Esophagus muscularis mucosa (tissue), 4 donors: ENCODE measurements at regions not wholly inside any gene's neighbourhood (a gene's known extent, or its start where the extent isn't known, plus 50 kb on each side); places are given as distances from the start of the nearest gene placed in this dataset.

Experiments
- DNase-seq: peaks from one replicate; pipeline ENCODE4 v3.0.0-alpha.2; 2017; ENCODE audit errors: extremely low spot score
- H3K27ac ChIP-seq, 4 donors: fragments of 200-600 bp; sonication (generic); replicated peaks in 1 of 4; 1 replicate in 3 of 4; 2 replicates in 1 of 4; pipeline ENCODE4 v1.5.1; 2016 to 2019; ENCODE audit warnings: mild to moderate bottlenecking in 1 of 4
- H3K27me3 ChIP-seq, 4 donors: fragments of 200-600 bp; sonication (generic); one replicate each; pipeline versions ENCODE4 v1.5.1 to v1.6.0; 2016 to 2019
- H3K36me3 ChIP-seq, 4 donors: fragments of 200-600 bp; sonication (generic); one replicate each; pipeline ENCODE4 v1.5.1; 2016 to 2019
- H3K4me1 ChIP-seq, 4 donors: fragments of 200-600 bp; sonication (generic); one replicate each; pipeline ENCODE4 v1.5.1; 2016 to 2019
- H3K4me3 ChIP-seq, 4 donors: fragments of 200-600 bp; sonication (generic); 1 replicate in 2 of 4; 2 replicates in 2 of 4; pipeline ENCODE4 v1.5.1; 2016 to 2019; ENCODE audit warnings: mild to moderate bottlenecking in 4 of 4, moderate library complexity in 1 of 4
- H3K9me3 ChIP-seq, 4 donors: fragments of 200-600 bp; sonication (generic); 1 replicate in 3 of 4; 2 replicates in 1 of 4; pipeline ENCODE4 v1.5.1; 2016 to 2019
- CTCF ChIP-seq, 3 experiments: fragments of 200-600 bp in 2 of 3; fragments of 450-650 bp in 1 of 3; sonication (generic) in 2 of 3; IDR thresholded peaks; one replicate each; pipeline ENCODE4 v1.5.1; 2017 to 2019; ENCODE audit warnings: antibody characterized with exemption in 3 of 3, mild to moderate bottlenecking in 2 of 3, moderate library complexity in 1 of 3
- EP300 ChIP-seq: sonication (generic); formaldehyde crosslinking; IDR thresholded peaks from one replicate; pipeline ENCODE4 v1.6.1; 2017; ENCODE audit warnings: antibody characterized with exemption
- POLR2A ChIP-seq: fragments of 450-650 bp; IDR thresholded peaks from one replicate; pipeline ENCODE4 v1.6.1; 2017; ENCODE audit warnings: antibody characterized with exemption, moderate library complexity, mild to moderate bottlenecking, low read depth
- POLR2AphosphoS5 ChIP-seq, 2 donors: sonication (generic); formaldehyde crosslinking; IDR thresholded peaks; one replicate each; pipeline ENCODE4 v1.6.1; 2017; ENCODE audit warnings: antibody characterized with exemption in 2 of 2
- WGBS: methylation state at CpG from one replicate; pipeline ENCODE4 v1.1.5; 2018; 5-methylcytosine and 5-hydroxymethylcytosine counted together
- intact Hi-C: fragments of 100-400 bp; cut with DNase I; formaldehyde crosslinking; loops from one replicate; pipeline ENCODE4 v1.15.1; 2023

DNA sequence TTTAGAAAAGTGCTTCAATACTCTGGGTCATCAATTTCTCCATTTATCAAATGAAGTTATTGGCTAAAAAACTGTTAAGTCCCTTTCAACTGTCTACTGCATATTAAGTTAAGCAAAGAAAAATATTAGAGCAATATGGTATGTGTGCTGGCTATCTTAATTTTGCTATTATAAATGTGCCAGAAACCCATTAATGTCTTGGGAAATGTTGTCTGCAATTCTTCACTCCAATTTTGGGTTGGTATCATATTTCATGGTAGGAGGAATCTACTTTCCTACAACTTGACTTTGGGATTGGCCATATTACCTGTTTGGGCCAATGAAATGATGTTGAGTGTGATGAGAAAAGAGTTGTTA, 1063.9 kb downstream of the PLA2G4A start:
- no peak for DNase-seq
- Histone ChIP-seq H3K4me3 (no peak overlapping the region), H3K36me3 (no peaks in the 10 kb centered on the region), H3K27me3 (no peaks in the 10 kb centered on the region), H3K4me1 (no peaks in the 10 kb centered on the region), H3K27ac (no peak overlapping the region), H3K9me3 (no peaks in the 10 kb centered on the region)
- TF ChIP-seq CTCF (IDR thresholded peaks at IDR 0.05) (no peak), POLR2A (no peak), EP300 (no peak), POLR2AphosphoS5 (IDR thresholded peaks at IDR 0.05) (no peak)
- intact Hi-C loops = no loop called here

DNA sequence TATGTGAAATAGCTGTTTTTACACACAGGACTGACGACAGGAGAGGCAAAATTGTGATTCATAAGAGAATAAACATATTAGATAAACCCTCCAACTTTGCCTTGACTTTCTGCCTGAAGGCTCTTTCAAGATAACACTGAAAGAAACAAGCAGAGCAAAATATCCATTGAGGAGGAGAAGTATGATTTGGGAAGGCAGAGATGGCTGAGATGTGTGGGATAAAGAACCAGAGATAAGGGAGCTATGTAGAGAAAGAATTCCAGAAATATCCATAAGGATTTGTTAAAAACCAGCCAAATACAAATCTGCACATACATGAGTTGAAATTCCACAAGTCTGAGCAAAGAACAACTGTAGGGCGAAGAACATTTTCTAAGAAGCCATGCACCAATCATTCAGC, 1064.7 kb downstream of the PLA2G4A start:
- intact Hi-C loops = no loop called here
- 75% methylated on average over 2 of the region's 2 CpGs for WGBS
- H3K27me3 ChIP-seq = no peaks in the 10 kb centered on the region
- TF ChIP-seq EP300 (no peak), POLR2A (no peak), CTCF (IDR thresholded peaks at IDR 0.05) (no peak), POLR2AphosphoS5 (IDR thresholded peaks at IDR 0.05) (no peak)
- H3K27ac ChIP-seq = no peak overlapping the region
- no peak overlapping the region for H3K4me3 ChIP-seq
- H3K9me3 ChIP-seq = no peaks in the 10 kb centered on the region
- no peaks in the 10 kb centered on the region for H3K36me3 ChIP-seq
- H3K4me1 ChIP-seq = no peaks in the 10 kb centered on the region
- no peak for DNase-seq

DNA sequence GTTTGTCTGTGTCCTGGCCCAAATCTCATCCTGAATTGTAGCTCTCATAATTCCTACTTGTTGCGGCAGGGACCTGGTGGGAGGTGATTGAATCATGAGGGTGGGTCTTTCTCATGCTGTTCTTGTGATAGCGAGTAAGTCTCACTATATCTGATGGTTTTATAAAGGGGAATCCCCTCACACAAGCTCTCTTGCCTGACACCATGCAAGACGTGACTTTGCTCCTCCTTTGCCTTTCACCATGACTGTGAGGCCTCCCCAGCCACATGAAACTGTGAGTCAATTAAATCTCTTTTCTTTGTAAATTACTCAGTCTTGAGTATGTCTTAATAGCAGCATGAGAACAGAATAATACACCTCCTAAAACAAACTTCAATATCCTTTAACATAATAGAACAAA, 1065.6 kb downstream of the PLA2G4A start:
- no peak for DNase-seq
- Histone ChIP-seq H3K27me3 (no peaks in the 10 kb centered on the region), H3K36me3 (no peaks in the 10 kb centered on the region), H3K27ac (no peak overlapping the region), H3K9me3 (no peaks in the 10 kb centered on the region), H3K4me1 (no peaks in the 10 kb centered on the region), H3K4me3 (no peak overlapping the region)
- TF ChIP-seq POLR2A = no peak
- no peak for TF ChIP-seq EP300
- no peak for TF ChIP-seq POLR2AphosphoS5 (IDR thresholded peaks at IDR 0.05)
- no peak for TF ChIP-seq CTCF (IDR thresholded peaks at IDR 0.05)
- WGBS = 98% methylated on average over 3 of the region's 3 CpGs
- intact Hi-C loops = no loop called here

DNA sequence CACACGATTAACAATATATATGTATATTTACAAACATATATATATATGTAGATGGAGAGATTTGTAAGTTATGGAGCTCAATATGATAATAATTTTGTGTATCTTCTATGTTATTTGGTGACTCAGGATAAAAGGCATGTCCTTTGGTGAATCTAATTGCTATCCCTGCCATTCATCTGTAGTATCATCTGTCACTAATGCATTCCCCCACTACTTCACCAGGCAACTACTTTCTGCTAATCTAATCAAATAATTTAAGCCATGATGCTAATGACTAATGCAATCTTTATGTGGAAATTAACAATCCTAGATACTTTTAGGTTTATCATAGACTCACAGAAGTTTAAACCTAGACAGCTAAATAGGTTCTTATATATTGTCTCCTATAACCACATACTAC, 1074.5 kb downstream of the PLA2G4A start:
- no peak overlapping the region for H3K27ac ChIP-seq
- no peak overlapping the region for H3K4me3 ChIP-seq
- no peak for TF ChIP-seq POLR2AphosphoS5 (IDR thresholded peaks at IDR 0.05)
- no peak for TF ChIP-seq EP300
- TF ChIP-seq CTCF (IDR thresholded peaks at IDR 0.05) = no peak
- no peak for TF ChIP-seq POLR2A
- intact Hi-C loops = no loop called here
- H3K27me3 ChIP-seq = no peaks in the 10 kb centered on the region
- no peaks in the 10 kb centered on the region for H3K4me1 ChIP-seq
- no peak for DNase-seq
- no peaks in the 10 kb centered on the region for H3K9me3 ChIP-seq
- H3K36me3 ChIP-seq = no peaks in the 10 kb centered on the region
- 87% methylated on average over 1 of the region's 1 CpG for WGBS

DNA sequence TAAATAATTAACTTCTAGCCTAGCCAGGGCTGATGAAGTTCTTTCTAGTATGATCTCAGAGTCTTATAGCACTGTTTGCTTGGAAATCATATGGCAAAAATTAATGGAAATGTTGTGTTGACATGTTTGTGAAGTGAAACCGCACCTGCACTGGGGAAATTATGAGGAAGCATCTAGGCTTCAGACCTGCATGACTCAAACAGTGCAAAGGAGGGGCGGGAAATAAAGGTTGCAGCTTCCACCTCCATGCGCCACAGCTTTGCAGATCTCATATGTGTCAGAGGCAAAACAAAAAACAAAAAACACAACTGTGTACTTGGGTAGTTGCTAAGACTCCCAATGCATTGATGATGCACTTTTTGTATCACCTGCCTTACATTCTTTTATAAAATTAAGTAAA, 1080.6 kb downstream of the PLA2G4A start:
- Histone ChIP-seq H3K36me3 (no peaks in the 10 kb centered on the region), H3K27ac (no peak overlapping the region), H3K9me3 (no peaks in the 10 kb centered on the region), H3K27me3 (no peaks in the 10 kb centered on the region), H3K4me1 (no peaks in the 10 kb centered on the region), H3K4me3 (no peak overlapping the region)
- TF ChIP-seq CTCF (IDR thresholded peaks at IDR 0.05) (no peak), POLR2AphosphoS5 (IDR thresholded peaks at IDR 0.05) (no peak), EP300 (no peak), POLR2A (no peak)
- 93% methylated on average over 3 of the region's 3 CpGs for WGBS
- intact Hi-C loops = no loop called here
- no peak for DNase-seq
